Sigmoid colon (tissue), 4 donors: ENCODE measurements at regions not wholly inside any gene's neighbourhood (a gene's known extent, or its start where the extent isn't known, plus 50 kb on each side); places are given as distances from the start of the nearest gene placed in this dataset.

ENCODE experiments used
- EP300 ChIP-seq, 4 donors: sonication (generic); formaldehyde crosslinking; IDR thresholded peaks; one replicate each; pipeline ENCODE4 v1.6.1; 2017; ENCODE audit warnings: antibody characterized with exemption in 4 of 4
- POLR2A ChIP-seq, 2 donors: fragments of 450-650 bp; IDR thresholded peaks; one replicate each; pipeline ENCODE4 v1.6.1; 2016; ENCODE audit warnings: antibody characterized with exemption in 2 of 2, mild to moderate bottlenecking in 2 of 2, moderate library complexity in 2 of 2
- POLR2AphosphoS5 ChIP-seq, 4 donors: sonication (generic); formaldehyde crosslinking; IDR thresholded peaks; one replicate each; pipeline ENCODE4 v1.6.1; 2017; ENCODE audit warnings: antibody characterized with exemption in 4 of 4
- TF ChIP-seq, protein P1 (sequence below), 4 experiments: fragments of 450-650 bp in 3 of 4; fragments of 200-600 bp in 1 of 4; IDR thresholded peaks; one replicate each; pipeline ENCODE4 v1.5.1; 2016 to 2019; ENCODE audit warnings: antibody characterized with exemption in 4 of 4, mild to moderate bottlenecking in 3 of 4, moderate library complexity in 2 of 4

DNA sequence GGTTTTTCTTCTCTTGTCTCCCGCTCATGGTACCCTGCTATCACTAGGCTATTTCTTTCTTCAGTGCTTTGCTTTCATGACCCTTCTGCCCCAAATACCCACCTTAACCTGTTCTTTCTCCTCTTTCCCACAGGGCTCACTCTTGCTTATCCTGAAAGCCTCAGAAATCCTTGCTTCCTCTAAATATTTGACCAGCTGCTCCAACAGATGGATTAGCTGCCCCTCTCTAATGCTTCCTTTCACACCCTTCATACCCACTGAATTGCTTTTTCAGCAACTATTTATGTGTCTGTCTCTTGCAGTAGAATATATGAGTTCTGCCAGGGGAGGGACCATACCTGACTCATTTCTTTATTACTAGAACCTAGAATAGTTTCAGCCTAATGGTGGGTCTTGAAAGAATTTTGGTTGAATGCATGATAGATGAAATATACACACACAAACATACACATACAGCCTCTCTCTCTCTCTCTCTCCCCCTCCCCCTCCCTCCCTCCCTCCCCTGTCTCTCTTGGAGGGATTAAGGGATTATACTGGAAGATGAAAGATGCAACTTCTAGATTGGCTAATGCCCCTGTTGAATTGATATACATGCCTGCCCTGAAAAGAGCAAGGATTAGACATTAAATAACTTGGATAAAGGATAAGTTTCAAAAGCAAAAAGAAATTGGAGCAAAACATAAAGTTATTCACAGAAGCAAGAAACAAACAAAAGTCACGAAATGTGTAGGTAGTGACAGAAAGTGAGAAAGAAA, 95.0 kb upstream of the GADL1 start:
- no peak for TF ChIP-seq POLR2A (IDR thresholded peaks at IDR 0.05)
- TF ChIP-seq, protein P1, sequence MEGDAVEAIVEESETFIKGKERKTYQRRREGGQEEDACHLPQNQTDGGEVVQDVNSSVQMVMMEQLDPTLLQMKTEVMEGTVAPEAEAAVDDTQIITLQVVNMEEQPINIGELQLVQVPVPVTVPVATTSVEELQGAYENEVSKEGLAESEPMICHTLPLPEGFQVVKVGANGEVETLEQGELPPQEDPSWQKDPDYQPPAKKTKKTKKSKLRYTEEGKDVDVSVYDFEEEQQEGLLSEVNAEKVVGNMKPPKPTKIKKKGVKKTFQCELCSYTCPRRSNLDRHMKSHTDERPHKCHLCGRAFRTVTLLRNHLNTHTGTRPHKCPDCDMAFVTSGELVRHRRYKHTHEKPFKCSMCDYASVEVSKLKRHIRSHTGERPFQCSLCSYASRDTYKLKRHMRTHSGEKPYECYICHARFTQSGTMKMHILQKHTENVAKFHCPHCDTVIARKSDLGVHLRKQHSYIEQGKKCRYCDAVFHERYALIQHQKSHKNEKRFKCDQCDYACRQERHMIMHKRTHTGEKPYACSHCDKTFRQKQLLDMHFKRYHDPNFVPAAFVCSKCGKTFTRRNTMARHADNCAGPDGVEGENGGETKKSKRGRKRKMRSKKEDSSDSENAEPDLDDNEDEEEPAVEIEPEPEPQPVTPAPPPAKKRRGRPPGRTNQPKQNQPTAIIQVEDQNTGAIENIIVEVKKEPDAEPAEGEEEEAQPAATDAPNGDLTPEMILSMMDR (IDR thresholded peaks at IDR 0.05), result no peak
- TF ChIP-seq POLR2AphosphoS5 (IDR thresholded peaks at IDR 0.05), result no peak
- TF ChIP-seq EP300 (IDR thresholded peaks at IDR 0.05), result no peak
